HepG2 (cell line): ENCODE measurements at regions not wholly inside any gene's neighbourhood (a gene's known extent, or its start where the extent isn't known, plus 50 kb on each side); places are given as distances from the start of the nearest gene placed in this dataset.

ENCODE experiments used
- ATAC-seq: fragments of 200-7000 bp; cut with Tn5 transposase; 3 replicates; pipeline ENCODE4 v1.9.1; 2020; ENCODE audit warnings: mild to moderate bottlenecking, moderate library complexity
- BruUV-seq: library from RNA; stranded (reverse); fragments of 400-500 nt; replicated peaks from 2 replicates; lab custom pipeline; 2021; lab: Mats Ljungman, UMichigan
- CTCF ChIA-PET: fragments of 300-600 bp; formaldehyde crosslinking; extraction: SDS; loops from one replicate; lab custom pipeline; 2021; ENCODE audit warnings: low total read pairs, inconsistent platforms, low intra/inter-chr PET ratio; lab: Yijun Ruan, JAX
- POLR2A ChIA-PET: fragments of 350-600 bp; sonication (Branson Sonifier 250); formaldehyde crosslinking; loops from one replicate; lab custom pipeline; 2020; ENCODE audit warnings: antibody characterized with exemption, inconsistent platforms; lab: Yijun Ruan, JAX
- DNase-seq: peaks from one replicate; pipeline ENCODE4 v3.0.0-alpha.2; 2015; ENCODE audit warnings: low spot score
- FAIRE-seq: peaks from 3 replicates; lab custom pipeline; 2011; peaks lifted over from hg19 to GRCh38; lab: Jason Lieb, UNC
- H2AFZ ChIP-seq: one replicate; pipeline ENCODE4 v1.6.1; 2011; ENCODE audit warnings: low read length, inconsistent platforms
- H3K27ac ChIP-seq: fragments of 300-600 bp; 3 replicates; pipeline ENCODE4 v1.8.0; 2011; ENCODE audit warnings: mixed run types, mild to moderate bottlenecking, mixed read lengths, low read length, inconsistent platforms; ENCODE audit not compliant: insufficient read depth; ENCODE audit errors: extremely low read length
- H3K27me3 ChIP-seq, 2 experiments: fragments of 200-600 bp in 1 of 2; 2 replicates in 1 of 2; 3 replicates in 1 of 2; pipeline versions ENCODE4 v1.6.0 to v1.8.0; 2011; ENCODE audit warnings: low read length in 2 of 2, mild to moderate bottlenecking in 2 of 2, moderate library complexity in 2 of 2, inconsistent platforms in 1 of 2; ENCODE audit not compliant: insufficient read depth in 2 of 2, control insufficient read depth in 1 of 2
- H3K36me3 ChIP-seq, 2 experiments: fragments of 200-600 bp in 1 of 2; replicated peaks in 1 of 2; 2 replicates in 1 of 2; 3 replicates in 1 of 2; pipeline versions ENCODE4 v1.5.1 to v1.8.0; 2011; ENCODE audit warnings: low read length in 2 of 2, inconsistent platforms in 1 of 2; ENCODE audit not compliant: insufficient read depth in 2 of 2, control insufficient read depth in 1 of 2
- H3K4me1 ChIP-seq: 2 replicates; pipeline ENCODE4 v1.5.1; 2012; ENCODE audit warnings: low read length, inconsistent platforms; ENCODE audit not compliant: insufficient read depth
- H3K4me2 ChIP-seq: 2 replicates; pipeline ENCODE4 v1.6.0; 2011; ENCODE audit warnings: low read depth, low read length, inconsistent platforms
- H3K4me3 ChIP-seq, 3 experiments: fragments of 200-600 bp in 1 of 3; sonication (generic), shearing (Covaris generic) in 1 of 3; replicated peaks in 1 of 3; 2 replicates each; pipeline ENCODE4 v1.5.1; 2011 to 2016; ENCODE audit warnings: low read length in 3 of 3, inconsistent platforms in 2 of 3, low read depth in 2 of 3, mild to moderate bottlenecking in 2 of 3, control low read depth in 1 of 3, mixed read lengths in 1 of 3; ENCODE audit not compliant: insufficient read depth in 1 of 3
- H3K79me2 ChIP-seq: one replicate; pipeline ENCODE4 v1.6.1; 2011; ENCODE audit warnings: low read length, inconsistent platforms; ENCODE audit not compliant: insufficient read depth
- H3K9ac ChIP-seq: 2 replicates; pipeline ENCODE4 v1.6.0; 2011; ENCODE audit warnings: mild to moderate bottlenecking, low read depth, low read length, inconsistent platforms; ENCODE audit not compliant: insufficient read depth
- H3K9me3 ChIP-seq: 2 replicates; pipeline ENCODE4 v1.5.1; 2012; ENCODE audit warnings: mild to moderate bottlenecking, low read length
- H4K20me1 ChIP-seq: 2 replicates; pipeline ENCODE4 v1.6.0; 2011; ENCODE audit warnings: inconsistent platforms, mild to moderate bottlenecking, low read length, moderate library complexity; ENCODE audit not compliant: insufficient read depth
- CEBPG ChIP-seq: IDR thresholded peaks from 2 replicates; pipeline ENCODE4 v1.6.1; 2016
- EED ChIP-seq: sonication (generic); formaldehyde crosslinking; IDR thresholded peaks from 2 replicates; pipeline ENCODE4 v1.5.0; 2020; ENCODE audit warnings: mild to moderate bottlenecking, missing genetic modification reagents
- KDM5A ChIP-seq: fragments of 200-600 bp; sonication (generic); IDR thresholded peaks from 2 replicates; pipeline ENCODE4 v1.7.0; 2018; ENCODE audit warnings: antibody characterized with exemption, mild to moderate bottlenecking, low read length, borderline replicate concordance
- TBP ChIP-seq: sonication (generic); formaldehyde crosslinking; IDR thresholded peaks from 2 replicates; pipeline ENCODE4 v1.5.0; 2020; ENCODE audit warnings: missing genetic modification reagents
- TCF7 ChIP-seq: sonication (generic); IDR thresholded peaks from 2 replicates; pipeline ENCODE4 v1.6.1; 2016; ENCODE audit warnings: antibody characterized with exemption, low read depth
- ZFP36L1 ChIP-seq: sonication (generic); formaldehyde crosslinking; IDR thresholded peaks from 2 replicates; pipeline ENCODE4 v1.8.0; 2022; ENCODE audit warnings: mild to moderate bottlenecking, missing genetic modification reagents, moderate library complexity
- WGBS: methylation state at CpG from one replicate; pipeline ENCODE4 v1.1.6; 2017; ENCODE audit warnings: low lambda C conversion rate; 5-methylcytosine and 5-hydroxymethylcytosine counted together
- in situ Hi-C: cut with HindIII; loops from 2 replicates; pipeline ENCODE4 v1.10.0; 2017; ENCODE audit warnings: low pct_unique_long_range_greater_than_20kb; ENCODE audit not compliant: extremely low pct_ligation_motif_present
- intact Hi-C: fragments of 100-400 bp; cut with micrococcal nuclease; formaldehyde crosslinking; loops from one replicate; pipeline ENCODE4 v1.10.0; 2022; ENCODE audit not compliant: unreplicated experiment
- TF ChIP-seq, protein P1 (sequence below): sonication (generic); formaldehyde crosslinking; conservative IDR thresholded peaks from 2 replicates; pipeline ENCODE4 v1.4.0; 2020; ENCODE audit warnings: missing genetic modification reagents
- TF ChIP-seq, protein P2 (sequence below): sonication (generic); formaldehyde crosslinking; IDR thresholded peaks from 2 replicates; pipeline ENCODE4 v1.4.0; 2020; ENCODE audit warnings: missing genetic modification reagents, borderline replicate concordance
- TF ChIP-seq, protein P3 (sequence below): sonication (generic); formaldehyde crosslinking; IDR thresholded peaks from 2 replicates; pipeline ENCODE4 v1.5.0; 2020; ENCODE audit warnings: mild to moderate bottlenecking, missing genetic modification reagents, borderline replicate concordance

DNA sequence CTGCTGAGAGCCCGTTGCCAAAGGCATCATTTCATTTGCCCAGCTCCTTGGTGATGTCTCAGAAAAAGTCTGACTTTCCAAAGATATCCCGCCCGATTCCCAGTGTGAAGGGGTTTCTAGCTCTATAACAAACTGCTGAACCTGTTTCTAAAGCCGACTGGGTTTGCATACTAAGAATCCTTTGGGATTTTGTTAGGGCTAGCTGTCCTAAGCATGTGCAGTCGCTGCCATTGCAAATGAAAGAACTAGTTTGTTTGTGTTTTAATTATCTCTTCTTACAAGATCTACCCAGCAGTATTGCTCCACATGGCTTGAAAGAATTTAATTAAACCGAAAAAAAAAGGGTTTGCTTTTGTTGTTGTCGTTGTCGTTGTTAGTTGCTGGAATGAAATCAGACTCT is 476.6 kb downstream of the GATA3 start:
- TF ChIP-seq, protein P1, sequence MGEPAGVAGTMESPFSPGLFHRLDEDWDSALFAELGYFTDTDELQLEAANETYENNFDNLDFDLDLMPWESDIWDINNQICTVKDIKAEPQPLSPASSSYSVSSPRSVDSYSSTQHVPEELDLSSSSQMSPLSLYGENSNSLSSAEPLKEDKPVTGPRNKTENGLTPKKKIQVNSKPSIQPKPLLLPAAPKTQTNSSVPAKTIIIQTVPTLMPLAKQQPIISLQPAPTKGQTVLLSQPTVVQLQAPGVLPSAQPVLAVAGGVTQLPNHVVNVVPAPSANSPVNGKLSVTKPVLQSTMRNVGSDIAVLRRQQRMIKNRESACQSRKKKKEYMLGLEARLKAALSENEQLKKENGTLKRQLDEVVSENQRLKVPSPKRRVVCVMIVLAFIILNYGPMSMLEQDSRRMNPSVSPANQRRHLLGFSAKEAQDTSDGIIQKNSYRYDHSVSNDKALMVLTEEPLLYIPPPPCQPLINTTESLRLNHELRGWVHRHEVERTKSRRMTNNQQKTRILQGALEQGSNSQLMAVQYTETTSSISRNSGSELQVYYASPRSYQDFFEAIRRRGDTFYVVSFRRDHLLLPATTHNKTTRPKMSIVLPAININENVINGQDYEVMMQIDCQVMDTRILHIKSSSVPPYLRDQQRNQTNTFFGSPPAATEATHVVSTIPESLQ: no peak
- no peak for TF ChIP-seq ZFP36L1 (CRISPR knock-in tag)
- WGBS: 14% methylated on average over 8 of the region's 8 CpGs
- FAIRE-seq (no peak), ATAC-seq (no peak), DNase-seq (no peak)
- Histone ChIP-seq H3K27ac (no peak overlapping the region), H2AFZ (no peak overlapping the region), H3K4me2 (no peak overlapping the region), H3K79me2 (no peaks in the 10 kb centered on the region), H4K20me1 (no peaks in the 10 kb centered on the region), H3K4me1 (no peaks in the 10 kb centered on the region), H3K36me3 (no peaks in the 10 kb centered on the region), H3K27me3 (no peaks in the 10 kb centered on the region; a peak in 1 of 5 replicates), H3K9me3 (no peaks in the 10 kb centered on the region), H3K9ac (no peak overlapping the region), H3K4me3 (no peak overlapping the region)
- CTCF ChIA-PET: no interaction called here
- BruUV-seq: no TSS peak
- POLR2A ChIA-PET: no interaction called here
- intact Hi-C loops (no loop called here), in situ Hi-C loops (no loop called here)

DNA sequence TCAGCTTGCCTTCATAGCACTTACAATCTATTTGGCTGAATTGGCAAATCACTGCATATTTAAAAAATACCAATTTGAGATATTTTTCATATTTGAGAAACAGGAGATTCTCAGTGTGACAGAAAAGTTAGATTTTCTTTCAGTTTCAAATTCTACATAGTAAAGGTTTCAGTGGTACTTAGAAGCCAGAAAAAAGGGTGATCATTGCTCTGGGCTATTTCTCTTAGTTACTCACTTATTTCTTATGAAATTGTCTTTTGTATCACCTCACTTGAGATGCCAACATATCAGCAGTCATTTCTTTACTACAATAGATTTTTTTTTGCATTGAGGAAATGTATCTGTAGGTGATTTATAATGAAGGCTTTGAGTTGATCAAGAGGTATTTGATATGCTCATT is 478.2 kb downstream of the GATA3 start:
- no peaks in the 10 kb centered on the region for H3K4me1 ChIP-seq
- CTCF ChIA-PET: no interaction called here
- H3K4me2 ChIP-seq: no peak overlapping the region
- no peak overlapping the region for H2AFZ ChIP-seq
- H3K27ac ChIP-seq: no peak overlapping the region
- no peaks in the 10 kb centered on the region; a peak in 1 of 5 replicates for H3K27me3 ChIP-seq
- POLR2A ChIA-PET: interaction anchor here (0.7 kb wide), 1 partner anchor 660 kb away, joined by 3 read pairs; no protein-coding TSS in a partner anchor
- H3K9me3 ChIP-seq: no peaks in the 10 kb centered on the region
- no peaks in the 10 kb centered on the region for H4K20me1 ChIP-seq
- no peaks in the 10 kb centered on the region for H3K36me3 ChIP-seq
- intact Hi-C loops: no loop called here
- H3K4me3 ChIP-seq: no peak overlapping the region
- no peak for DNase-seq
- H3K9ac ChIP-seq: no peak overlapping the region
- BruUV-seq: no TSS peak
- no peaks in the 10 kb centered on the region for H3K79me2 ChIP-seq
- in situ Hi-C loops: no loop called here
- no peak for FAIRE-seq
- ATAC-seq: no peak
- TF ChIP-seq EED: no peak
- TF ChIP-seq TBP (CRISPR knock-in tag): no peak
- TF ChIP-seq, protein P2, sequence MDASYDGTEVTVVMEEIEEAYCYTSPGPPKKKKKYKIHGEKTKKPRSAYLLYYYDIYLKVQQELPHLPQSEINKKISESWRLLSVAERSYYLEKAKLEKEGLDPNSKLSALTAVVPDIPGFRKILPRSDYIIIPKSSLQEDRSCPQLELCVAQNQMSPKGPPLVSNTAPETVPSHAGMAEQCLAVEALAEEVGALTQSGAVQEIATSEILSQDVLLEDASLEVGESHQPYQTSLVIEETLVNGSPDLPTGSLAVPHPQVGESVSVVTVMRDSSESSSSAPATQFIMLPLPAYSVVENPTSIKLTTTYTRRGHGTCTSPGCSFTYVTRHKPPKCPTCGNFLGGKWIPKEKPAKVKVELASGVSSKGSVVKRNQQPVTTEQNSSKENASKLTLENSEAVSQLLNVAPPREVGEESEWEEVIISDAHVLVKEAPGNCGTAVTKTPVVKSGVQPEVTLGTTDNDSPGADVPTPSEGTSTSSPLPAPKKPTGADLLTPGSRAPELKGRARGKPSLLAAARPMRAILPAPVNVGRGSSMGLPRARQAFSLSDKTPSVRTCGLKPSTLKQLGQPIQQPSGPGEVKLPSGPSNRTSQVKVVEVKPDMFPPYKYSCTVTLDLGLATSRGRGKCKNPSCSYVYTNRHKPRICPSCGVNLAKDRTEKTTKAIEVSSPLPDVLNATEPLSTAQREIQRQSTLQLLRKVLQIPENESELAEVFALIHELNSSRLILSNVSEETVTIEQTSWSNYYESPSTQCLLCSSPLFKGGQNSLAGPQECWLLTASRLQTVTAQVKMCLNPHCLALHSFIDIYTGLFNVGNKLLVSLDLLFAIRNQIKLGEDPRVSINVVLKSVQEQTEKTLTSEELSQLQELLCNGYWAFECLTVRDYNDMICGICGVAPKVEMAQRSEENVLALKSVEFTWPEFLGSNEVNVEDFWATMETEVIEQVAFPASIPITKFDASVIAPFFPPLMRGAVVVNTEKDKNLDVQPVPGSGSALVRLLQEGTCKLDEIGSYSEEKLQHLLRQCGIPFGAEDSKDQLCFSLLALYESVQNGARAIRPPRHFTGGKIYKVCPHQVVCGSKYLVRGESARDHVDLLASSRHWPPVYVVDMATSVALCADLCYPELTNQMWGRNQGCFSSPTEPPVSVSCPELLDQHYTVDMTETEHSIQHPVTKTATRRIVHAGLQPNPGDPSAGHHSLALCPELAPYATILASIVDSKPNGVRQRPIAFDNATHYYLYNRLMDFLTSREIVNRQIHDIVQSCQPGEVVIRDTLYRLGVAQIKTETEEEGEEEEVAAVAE (CRISPR knock-in tag): no peak
- no peak for TF ChIP-seq KDM5A
- TF ChIP-seq, protein P3, sequence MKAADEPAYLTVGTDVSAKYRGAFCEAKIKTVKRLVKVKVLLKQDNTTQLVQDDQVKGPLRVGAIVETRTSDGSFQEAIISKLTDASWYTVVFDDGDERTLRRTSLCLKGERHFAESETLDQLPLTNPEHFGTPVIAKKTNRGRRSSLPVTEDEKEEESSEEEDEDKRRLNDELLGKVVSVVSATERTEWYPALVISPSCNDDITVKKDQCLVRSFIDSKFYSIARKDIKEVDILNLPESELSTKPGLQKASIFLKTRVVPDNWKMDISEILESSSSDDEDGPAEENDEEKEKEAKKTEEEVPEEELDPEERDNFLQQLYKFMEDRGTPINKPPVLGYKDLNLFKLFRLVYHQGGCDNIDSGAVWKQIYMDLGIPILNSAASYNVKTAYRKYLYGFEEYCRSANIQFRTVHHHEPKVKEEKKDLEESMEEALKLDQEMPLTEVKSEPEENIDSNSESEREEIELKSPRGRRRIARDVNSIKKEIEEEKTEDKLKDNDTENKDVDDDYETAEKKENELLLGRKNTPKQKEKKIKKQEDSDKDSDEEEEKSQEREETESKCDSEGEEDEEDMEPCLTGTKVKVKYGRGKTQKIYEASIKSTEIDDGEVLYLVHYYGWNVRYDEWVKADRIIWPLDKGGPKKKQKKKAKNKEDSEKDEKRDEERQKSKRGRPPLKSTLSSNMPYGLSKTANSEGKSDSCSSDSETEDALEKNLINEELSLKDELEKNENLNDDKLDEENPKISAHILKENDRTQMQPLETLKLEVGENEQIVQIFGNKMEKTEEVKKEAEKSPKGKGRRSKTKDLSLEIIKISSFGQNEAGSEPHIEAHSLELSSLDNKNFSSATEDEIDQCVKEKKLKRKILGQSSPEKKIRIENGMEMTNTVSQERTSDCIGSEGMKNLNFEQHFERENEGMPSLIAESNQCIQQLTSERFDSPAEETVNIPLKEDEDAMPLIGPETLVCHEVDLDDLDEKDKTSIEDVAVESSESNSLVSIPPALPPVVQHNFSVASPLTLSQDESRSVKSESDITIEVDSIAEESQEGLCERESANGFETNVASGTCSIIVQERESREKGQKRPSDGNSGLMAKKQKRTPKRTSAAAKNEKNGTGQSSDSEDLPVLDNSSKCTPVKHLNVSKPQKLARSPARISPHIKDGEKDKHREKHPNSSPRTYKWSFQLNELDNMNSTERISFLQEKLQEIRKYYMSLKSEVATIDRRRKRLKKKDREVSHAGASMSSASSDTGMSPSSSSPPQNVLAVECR (CRISPR knock-in tag): no peak
- no peak for TF ChIP-seq TCF7
- no peak for TF ChIP-seq CEBPG (CRISPR knock-in tag)
